ENCODE measurements at regions not wholly inside any gene's neighbourhood (a gene's known extent, or its start where the extent isn't known, plus 50 kb on each side); places are given as distances from the start of the nearest gene placed in this dataset.

- no peaks in the 10 kb centered on the region for H3K4me1 ChIP-seq (ENCODE audit: low read depth)
- no peak for TF ChIP-seq CTCF (IDR thresholded peaks at IDR 0.05; ENCODE audit: low read depth, low read length)
- H3K27me3 ChIP-seq, result no peaks in the 10 kb centered on the region
- no peaks in the 10 kb centered on the region for H3K36me3 ChIP-seq
- H3K27ac ChIP-seq, result no peak overlapping the region
- no peak for DNase-seq (ENCODE audit: low read depth in 1 of 2, low spot score in 1 of 2)
- H3K4me3 ChIP-seq, result no peak overlapping the region
- no peaks in the 10 kb centered on the region for H3K9me3 ChIP-seq (ENCODE audit: low read depth)
These were observed 1591.7 kb upstream of the ADGRL3 start for GRCh38 chr4:59608466-59608865.

GRCh38 chr4:59612235-59612634 is 1587.9 kb upstream of the ADGRL3 start:
- Histone ChIP-seq H3K9me3 (ENCODE audit: low read depth) (no peaks in the 10 kb centered on the region), H3K4me3 (no peak overlapping the region), H3K27ac (no peak overlapping the region), H3K27me3 (no peaks in the 10 kb centered on the region), H3K36me3 (no peaks in the 10 kb centered on the region), H3K4me1 (ENCODE audit: low read depth) (no peaks in the 10 kb centered on the region)
- peak in 1 of 2 donors; percentile 64 for DNase-seq (ENCODE audit: low read depth in 1 of 2, low spot score in 1 of 2)
- no peak for TF ChIP-seq CTCF (IDR thresholded peaks at IDR 0.05; ENCODE audit: low read depth, low read length)

GRCh38 chr4:59615316-59615715 is 1584.8 kb upstream of the ADGRL3 start:
- no peaks in the 10 kb centered on the region for H3K36me3 ChIP-seq
- H3K4me3 ChIP-seq, result no peak overlapping the region
- DNase-seq (ENCODE audit: low read depth in 1 of 2, low spot score in 1 of 2), result no peak
- no peak for TF ChIP-seq CTCF (IDR thresholded peaks at IDR 0.05; ENCODE audit: low read depth, low read length)
- H3K4me1 ChIP-seq (ENCODE audit: low read depth), result no peaks in the 10 kb centered on the region
- H3K9me3 ChIP-seq (ENCODE audit: low read depth), result no peaks in the 10 kb centered on the region
- H3K27me3 ChIP-seq, result no peaks in the 10 kb centered on the region
- no peak overlapping the region for H3K27ac ChIP-seq

- H3K27me3 ChIP-seq, result no peaks in the 10 kb centered on the region
- no peak for DNase-seq (ENCODE audit: low read depth in 1 of 2, low spot score in 1 of 2)
- H3K4me1 ChIP-seq (ENCODE audit: low read depth), result no peaks in the 10 kb centered on the region
- no peak overlapping the region for H3K27ac ChIP-seq
- H3K36me3 ChIP-seq, result no peaks in the 10 kb centered on the region
- no peak overlapping the region for H3K4me3 ChIP-seq
- no peaks in the 10 kb centered on the region for H3K9me3 ChIP-seq (ENCODE audit: low read depth)
- no peak for TF ChIP-seq CTCF (IDR thresholded peaks at IDR 0.05; ENCODE audit: low read depth, low read length)
These were observed 1570.8 kb upstream of the ADGRL3 start for GRCh38 chr4:59629348-59629747.

GRCh38 chr4:59630235-59630634 is 1569.9 kb upstream of the ADGRL3 start:
- Histone ChIP-seq H3K9me3 (ENCODE audit: low read depth) (no peaks in the 10 kb centered on the region), H3K27me3 (no peaks in the 10 kb centered on the region), H3K36me3 (no peaks in the 10 kb centered on the region), H3K4me3 (no peak overlapping the region), H3K27ac (no peak overlapping the region), H3K4me1 (ENCODE audit: low read depth) (no peaks in the 10 kb centered on the region)
- DNase-seq (ENCODE audit: low read depth in 1 of 2, low spot score in 1 of 2), result no peak
- TF ChIP-seq CTCF (IDR thresholded peaks at IDR 0.05; ENCODE audit: low read depth, low read length), result no peak

- no peaks in the 10 kb centered on the region for H3K9me3 ChIP-seq (ENCODE audit: low read depth)
- no peaks in the 10 kb centered on the region for H3K36me3 ChIP-seq
- no peak for DNase-seq (ENCODE audit: low read depth in 1 of 2, low spot score in 1 of 2)
- H3K4me3 ChIP-seq, result no peak overlapping the region
- no peaks in the 10 kb centered on the region for H3K27me3 ChIP-seq
- H3K27ac ChIP-seq, result no peak overlapping the region
- no peak for TF ChIP-seq CTCF (IDR thresholded peaks at IDR 0.05; ENCODE audit: low read depth, low read length)
- no peaks in the 10 kb centered on the region for H3K4me1 ChIP-seq (ENCODE audit: low read depth)
These were observed 1569.2 kb upstream of the ADGRL3 start for GRCh38 chr4:59630922-59631321.
